GM18868 (cell line): ENCODE measurements at regions not wholly inside any gene's neighbourhood (a gene's known extent, or its start where the extent isn't known, plus 50 kb on each side); places are given as distances from the start of the nearest gene placed in this dataset.
"Not testable (repeated sequence)": the region's sequence is repeated elsewhere in the genome, so short reads cannot be mapped to it uniquely, and the experiment has no call there.

Experiments
- ATAC-seq: cut with Tn5 transposase; IDR thresholded peaks from one replicate; pipeline ENCODE4 v1.9.1; 2021; ENCODE audit warnings: mild to moderate bottlenecking, moderate library complexity; ENCODE audit not compliant: unreplicated experiment

GRCh38 chr12:84408936-84409335 lies 503.7 kb downstream of the SLC6A15 start:
- no peak for ATAC-seq

- not testable (repeated sequence) for ATAC-seq
Observed at GRCh38 chr12:84406720-84407119, 505.9 kb downstream of the SLC6A15 start.

- ATAC-seq = no peak
Observed at GRCh38 chr12:84397846-84398245, 514.8 kb downstream of the SLC6A15 start.

GRCh38 chr12:84397263-84397662 lies 515.3 kb downstream of the SLC6A15 start:
- no peak for ATAC-seq

GRCh38 chr12:84391176-84391575 lies 521.4 kb downstream of the SLC6A15 start:
- ATAC-seq = not testable (repeated sequence)

GRCh38 chr12:84384384-84384783 lies 528.2 kb downstream of the SLC6A15 start:
- ATAC-seq = no peak

- ATAC-seq = not testable (repeated sequence)
Observed at GRCh38 chr12:84382486-84382885, 530.1 kb downstream of the SLC6A15 start.

GRCh38 chr12:84376320-84376719 lies 536.3 kb downstream of the SLC6A15 start:
- no peak for ATAC-seq

GRCh38 chr12:84375449-84376170 lies 537.0 kb downstream of the SLC6A15 start:
- no peak for ATAC-seq

GRCh38 chr12:84362552-84362897 lies 550.1 kb downstream of the SLC6A15 start:
- ATAC-seq = no peak

- ATAC-seq = no peak
Observed at GRCh38 chr12:84361651-84362551, 550.7 kb downstream of the SLC6A15 start.

- ATAC-seq = no peak
Observed at GRCh38 chr12:84357314-84357713, 555.3 kb downstream of the SLC6A15 start.

- ATAC-seq = no peak
Observed at GRCh38 chr12:84356224-84356623, 556.4 kb downstream of the SLC6A15 start.

GRCh38 chr12:84355561-84355960 lies 557.0 kb downstream of the SLC6A15 start:
- ATAC-seq = no peak

GRCh38 chr12:84348582-84348981 lies 564.0 kb downstream of the SLC6A15 start:
- no peak for ATAC-seq

- ATAC-seq = no peak
Observed at GRCh38 chr12:84341467-84342193, 571.0 kb downstream of the SLC6A15 start.

- no peak for ATAC-seq
Observed at GRCh38 chr12:84336231-84336630, 576.4 kb downstream of the SLC6A15 start.

GRCh38 chr12:84329938-84330337 lies 582.7 kb downstream of the SLC6A15 start:
- ATAC-seq = no peak

GRCh38 chr12:84315926-84316325 lies 596.7 kb downstream of the SLC6A15 start:
- ATAC-seq = no peak

GRCh38 chr12:84313323-84313675 lies 599.3 kb downstream of the SLC6A15 start:
- no peak for ATAC-seq

- no peak for ATAC-seq
Observed at GRCh38 chr12:84308211-84308610, 604.4 kb downstream of the SLC6A15 start.

GRCh38 chr12:84305144-84305543 lies 607.5 kb downstream of the SLC6A15 start:
- ATAC-seq = no peak
